GM18517 (cell line): ENCODE measurements at regions not wholly inside any gene's neighbourhood (a gene's known extent, or its start where the extent isn't known, plus 50 kb on each side); places are given as distances from the start of the nearest gene placed in this dataset.
"Not testable (repeated sequence)": the region's sequence is repeated elsewhere in the genome, so short reads cannot be mapped to it uniquely, and the experiment has no call there.

Experiments
- ATAC-seq: cut with Tn5 transposase; IDR thresholded peaks from one replicate; pipeline ENCODE4 v1.9.1; 2021; ENCODE audit warnings: mild to moderate bottlenecking, moderate library complexity; ENCODE audit not compliant: unreplicated experiment

DNA sequence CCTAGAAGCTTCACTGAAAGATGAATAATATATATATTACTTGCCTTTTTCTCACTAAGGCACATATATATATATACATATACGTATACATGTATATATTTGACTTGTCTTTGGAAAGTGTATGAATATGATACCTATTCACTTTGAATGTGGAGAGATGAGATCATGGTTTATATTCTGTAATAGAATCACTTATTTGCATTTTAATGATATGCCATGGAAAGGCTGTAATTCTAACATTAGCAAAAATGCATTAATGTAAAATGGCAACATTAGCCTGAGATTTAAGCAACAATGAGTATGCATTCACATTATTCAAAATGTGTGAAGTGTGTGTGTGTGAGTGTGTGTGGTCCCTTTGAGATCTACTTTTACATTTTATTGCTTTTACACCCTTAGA, 54.5 kb upstream of the PRKD1 start:
- no peak for ATAC-seq

DNA sequence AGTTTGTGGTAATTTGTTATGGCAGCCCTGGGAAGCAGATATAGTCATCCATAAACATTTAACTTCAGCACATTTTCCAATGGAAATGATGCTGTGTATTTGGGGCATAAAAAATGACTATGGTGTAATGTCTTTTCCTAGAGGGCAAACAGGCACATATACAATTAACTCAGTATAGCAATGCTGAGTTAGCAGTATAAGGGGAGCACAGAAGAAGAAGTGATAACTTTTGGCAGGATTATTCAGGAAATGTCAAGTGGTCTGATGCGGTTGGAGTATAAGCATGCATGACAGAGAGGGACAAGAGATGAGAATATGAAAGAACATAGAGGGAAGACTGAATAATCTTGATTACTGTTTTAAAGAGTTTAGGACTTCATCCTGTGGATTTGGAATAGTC, 55.3 kb upstream of the PRKD1 start:
- ATAC-seq, result no peak

DNA sequence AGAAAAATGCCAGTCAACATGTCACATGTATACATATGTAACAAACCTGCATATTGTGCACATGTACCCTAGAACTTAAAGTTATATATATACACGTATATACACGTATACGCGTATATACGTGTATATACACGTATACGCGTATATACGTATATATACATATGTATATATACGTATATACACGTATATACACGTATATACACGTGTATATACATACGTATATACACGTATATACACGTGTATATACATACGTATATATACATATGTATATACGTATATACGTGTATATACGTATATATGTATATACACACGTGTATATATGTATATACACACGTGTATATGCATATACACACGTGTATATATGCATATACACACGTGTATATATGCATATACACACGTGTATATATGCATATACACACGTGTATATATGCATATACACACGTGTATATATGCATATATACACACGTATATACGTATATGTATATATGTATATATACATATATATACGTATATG, 62.8 kb upstream of the PRKD1 start:
- not testable (repeated sequence) for ATAC-seq

DNA sequence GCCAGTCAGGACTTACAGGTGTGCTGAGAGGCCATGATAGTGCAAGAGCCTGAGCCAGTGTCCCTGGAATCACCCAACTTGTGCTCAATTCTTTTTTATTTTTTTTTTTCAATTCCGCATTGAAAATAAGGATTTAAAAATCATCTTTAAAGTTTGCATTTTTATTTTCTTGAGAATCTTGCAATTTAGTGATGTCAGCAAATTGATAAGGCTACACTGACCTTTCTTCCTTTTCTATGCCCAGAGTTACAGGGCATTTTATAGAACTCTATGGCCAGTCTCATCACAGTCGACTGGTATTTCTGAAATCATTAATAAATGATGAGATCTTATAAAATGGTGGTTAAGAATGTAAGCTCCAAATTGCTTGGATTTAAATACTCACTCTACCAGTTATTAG, 63.3 kb upstream of the PRKD1 start:
- no peak for ATAC-seq

DNA sequence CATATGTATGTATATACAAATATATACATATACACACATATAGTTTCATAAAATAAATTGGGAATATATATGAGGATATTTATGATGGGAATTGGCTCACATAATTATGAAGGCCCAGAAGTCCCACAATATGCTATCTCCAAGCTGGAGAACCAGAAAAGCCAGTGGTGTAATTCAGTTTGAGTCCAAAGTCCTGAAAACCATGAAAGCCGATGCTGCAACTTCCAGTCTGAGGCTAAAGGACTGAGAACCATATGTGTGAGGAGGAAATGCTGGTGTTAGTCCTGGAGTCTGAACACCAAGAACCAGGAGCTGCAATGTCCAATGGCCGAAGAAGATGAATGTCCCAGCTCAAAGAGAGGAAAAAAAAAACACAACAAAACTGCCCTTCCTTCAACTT, 65.5 kb upstream of the PRKD1 start:
- no peak for ATAC-seq

DNA sequence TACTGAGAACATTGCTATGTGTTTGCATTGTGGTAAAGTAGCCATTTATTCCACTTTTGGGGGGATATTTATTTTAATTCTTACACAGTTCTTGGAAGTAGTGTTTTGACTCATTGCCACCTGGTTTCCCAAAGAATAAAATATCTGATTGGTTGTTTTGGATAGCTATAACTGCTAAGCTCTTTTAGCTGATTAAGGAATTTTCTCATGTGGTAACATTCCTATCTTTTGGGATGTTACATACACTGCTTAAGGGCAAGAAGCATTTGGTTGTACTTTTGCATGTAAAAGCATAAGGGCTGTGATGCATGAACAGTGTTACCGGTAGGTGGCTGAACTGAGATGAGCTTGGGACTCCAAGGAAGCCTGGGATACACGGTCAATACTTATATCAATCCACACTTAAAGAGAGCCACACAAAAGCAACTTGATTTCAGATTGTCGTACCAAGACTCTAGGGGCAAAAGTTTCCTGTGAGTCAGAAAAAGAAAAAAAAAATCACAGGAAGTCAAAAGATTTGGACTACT, 71.4 kb upstream of the PRKD1 start:
- ATAC-seq, result no peak

DNA sequence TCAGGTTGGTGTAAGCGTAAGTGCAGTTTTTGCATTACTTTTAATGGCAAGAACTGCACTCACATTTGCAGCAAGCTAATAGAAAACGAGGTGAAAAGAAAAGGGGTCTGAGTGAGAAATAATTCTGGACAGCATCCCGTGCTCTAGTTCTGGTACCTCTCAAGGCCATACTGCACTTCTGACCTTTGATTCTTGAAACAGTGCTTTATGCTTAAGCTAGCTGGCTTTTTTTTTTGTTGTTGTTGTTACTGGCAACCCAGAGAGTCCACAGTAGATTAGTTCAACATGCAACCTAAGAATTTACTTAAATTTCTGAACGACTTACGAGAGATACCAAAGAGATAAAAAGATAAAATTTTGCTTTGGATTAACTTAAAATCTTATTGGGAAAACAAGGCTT, 75.2 kb upstream of the PRKD1 start:
- ATAC-seq, result no peak

DNA sequence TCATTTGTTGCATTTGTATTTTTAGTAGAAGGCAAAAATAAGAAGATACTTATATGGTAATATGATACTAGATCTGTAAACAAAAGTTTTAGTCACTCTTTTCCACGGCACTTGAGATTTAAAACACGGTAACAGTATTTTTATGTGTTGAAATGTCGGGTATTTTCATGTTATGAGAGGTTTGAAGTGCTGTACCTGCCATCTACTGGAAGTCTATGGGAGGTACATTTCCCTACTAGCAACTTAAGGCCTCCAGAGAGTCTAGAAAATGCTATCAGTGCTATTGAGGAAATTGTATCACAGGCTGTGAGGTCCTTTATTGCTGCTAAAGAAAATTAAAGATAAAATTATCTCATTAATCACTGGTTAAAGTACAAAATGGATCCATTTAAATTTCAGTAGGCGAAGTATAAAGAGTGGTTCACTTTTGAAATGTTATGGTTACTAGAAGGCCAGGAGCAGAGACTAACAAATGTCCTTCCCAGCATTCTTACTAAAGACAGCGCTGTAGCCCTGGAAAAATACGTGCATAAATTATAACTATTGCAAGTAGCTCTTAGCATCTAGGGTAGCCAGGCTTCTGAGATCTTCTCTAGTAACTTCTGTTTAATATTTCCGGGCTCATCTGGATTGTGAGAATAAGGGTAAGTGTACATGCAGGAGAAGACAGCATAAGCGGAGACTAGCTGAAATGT, 77.6 kb upstream of the PRKD1 start:
- ATAC-seq, result no peak

DNA sequence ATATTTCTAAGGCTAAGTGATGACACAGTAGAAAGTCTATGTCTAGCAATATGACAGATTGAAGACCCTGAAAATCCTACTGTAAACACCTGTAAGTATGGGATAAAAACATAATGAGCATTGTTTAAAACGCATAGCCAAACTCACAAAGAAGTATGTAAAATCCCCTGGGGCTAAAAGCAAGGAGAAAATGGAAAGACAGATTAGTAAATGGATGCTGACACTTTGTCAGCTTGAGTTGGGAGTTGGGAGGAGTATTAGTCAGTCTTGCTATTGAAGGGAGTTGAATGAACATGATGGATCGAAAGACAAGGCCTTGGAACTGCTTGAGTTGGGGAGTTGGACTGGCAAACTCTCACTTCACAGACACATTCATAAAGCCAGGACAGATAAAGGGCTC, 79.0 kb upstream of the PRKD1 start:
- ATAC-seq, result no peak

DNA sequence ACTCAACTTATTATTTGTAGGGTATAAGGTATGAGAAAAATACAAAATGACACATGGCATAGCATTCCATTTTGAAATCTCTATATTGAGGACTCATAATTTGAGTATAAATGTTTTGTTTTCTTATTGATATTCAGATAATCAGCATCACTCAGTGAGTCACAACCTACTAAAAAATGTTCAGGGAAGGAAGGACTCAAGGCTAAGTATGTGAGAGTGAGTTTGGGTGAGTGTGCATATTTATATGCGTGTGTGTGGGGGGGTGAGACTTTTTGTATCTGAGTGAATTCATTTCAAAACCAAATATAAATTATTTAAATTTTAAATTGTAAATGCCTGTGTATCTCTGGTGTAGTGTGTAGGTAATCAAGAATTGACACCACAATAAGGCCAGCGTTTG, 87.8 kb upstream of the PRKD1 start:
- ATAC-seq, result no peak

DNA sequence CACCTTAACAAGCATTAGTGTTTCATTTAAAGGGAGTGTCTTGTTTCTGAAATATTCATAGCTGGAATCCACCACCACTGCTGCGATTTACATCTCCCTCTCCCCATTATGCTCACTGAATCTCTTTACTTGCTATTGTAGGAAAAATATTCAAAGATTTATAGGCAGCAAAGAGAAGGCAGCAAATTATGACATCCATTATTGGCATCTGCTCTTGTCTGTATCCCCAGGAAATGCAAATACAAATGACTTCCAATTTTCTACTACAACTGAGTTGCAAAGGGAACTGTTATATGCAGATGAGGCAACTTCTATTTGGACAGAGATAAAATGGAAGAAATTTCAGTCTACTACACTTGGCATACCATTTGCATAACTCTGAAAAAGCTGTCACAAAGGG, 88.4 kb upstream of the PRKD1 start:
- ATAC-seq, result no peak

DNA sequence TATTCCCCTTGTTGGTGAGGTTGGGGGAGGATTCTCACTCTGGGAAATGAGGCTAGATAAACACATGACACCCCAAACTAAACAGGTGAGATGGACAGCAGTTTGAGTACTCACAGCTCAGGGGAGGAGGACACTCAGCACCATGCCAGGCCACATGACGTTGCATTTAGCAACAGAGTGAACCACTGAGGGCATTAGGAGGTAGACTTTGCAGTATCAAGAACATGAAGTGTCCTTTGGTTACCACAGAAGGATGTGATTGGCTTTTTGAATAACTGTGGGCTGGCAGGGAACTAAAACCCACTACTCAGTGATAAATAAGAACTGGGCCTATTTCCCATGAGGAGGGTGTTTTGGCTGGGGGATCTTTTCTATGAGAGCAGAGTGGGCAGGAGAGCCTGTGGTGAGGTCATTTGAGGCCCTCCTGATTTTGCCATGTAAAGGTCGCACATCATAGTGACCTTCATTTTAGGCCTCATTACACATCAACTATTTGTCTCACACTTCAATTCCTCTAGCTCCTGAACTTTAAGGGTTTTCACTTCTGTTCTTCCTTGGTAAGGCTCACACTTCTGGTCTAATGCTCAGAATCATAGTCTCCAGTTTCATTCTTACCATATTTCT, 89.8 kb upstream of the PRKD1 start:
- ATAC-seq, result no peak

DNA sequence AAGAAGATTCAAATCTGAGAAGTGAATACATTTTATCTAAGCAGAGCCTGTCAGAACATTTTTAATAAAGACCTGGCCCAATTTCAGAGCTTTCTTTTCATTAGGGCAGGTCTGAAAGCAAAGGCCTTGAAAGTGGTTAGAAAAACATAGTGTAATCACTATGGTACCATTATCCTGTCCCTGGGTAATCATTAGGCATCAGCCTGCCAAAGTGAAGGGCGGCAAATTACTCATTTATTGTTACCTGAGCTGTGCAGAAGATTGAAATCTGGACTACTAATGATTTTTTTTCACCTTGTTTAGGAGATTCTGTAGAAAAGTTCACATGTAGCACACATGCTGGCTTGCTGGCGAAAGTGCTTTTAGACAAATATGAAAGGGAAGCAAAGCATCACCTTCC, 92.6 kb upstream of the PRKD1 start:
- no peak for ATAC-seq

DNA sequence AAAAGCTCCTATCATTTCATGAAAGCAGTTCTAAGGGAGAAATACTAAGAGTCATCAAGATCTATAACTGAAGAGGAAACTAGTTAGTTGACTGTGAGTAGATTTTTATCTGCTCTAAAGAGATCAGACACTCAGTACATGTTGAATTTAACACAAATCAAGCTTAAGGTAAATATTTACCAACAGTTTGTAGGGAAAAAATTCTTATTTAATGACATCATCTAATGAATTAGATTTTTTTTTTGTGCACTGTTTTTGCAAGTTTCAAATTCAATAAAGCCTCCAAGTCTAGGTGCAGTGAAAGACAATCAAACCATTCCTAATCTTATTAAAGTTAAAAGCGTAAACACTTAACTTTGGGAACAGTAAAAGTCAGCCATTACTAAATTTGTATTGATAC, 93.0 kb upstream of the PRKD1 start:
- no peak for ATAC-seq

DNA sequence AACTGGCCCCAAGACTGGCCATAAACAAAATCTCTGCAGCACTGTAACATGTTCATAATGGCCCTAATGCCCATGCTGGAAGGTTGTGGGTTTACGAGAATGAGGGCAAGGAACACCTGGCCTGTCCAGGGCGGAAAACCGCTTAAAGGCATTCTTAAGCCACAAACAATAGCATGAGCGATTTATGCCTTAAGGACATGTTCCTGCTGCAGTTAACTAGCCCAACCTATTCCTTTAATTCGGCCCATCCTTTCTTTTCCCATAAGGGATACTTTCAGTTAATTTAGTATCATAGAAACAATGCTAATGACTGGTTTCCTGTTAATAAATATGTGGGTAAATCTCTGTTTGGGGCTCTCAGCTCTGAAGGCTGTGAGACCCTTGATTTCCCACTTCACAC, 95.7 kb upstream of the PRKD1 start:
- not testable (repeated sequence) for ATAC-seq

DNA sequence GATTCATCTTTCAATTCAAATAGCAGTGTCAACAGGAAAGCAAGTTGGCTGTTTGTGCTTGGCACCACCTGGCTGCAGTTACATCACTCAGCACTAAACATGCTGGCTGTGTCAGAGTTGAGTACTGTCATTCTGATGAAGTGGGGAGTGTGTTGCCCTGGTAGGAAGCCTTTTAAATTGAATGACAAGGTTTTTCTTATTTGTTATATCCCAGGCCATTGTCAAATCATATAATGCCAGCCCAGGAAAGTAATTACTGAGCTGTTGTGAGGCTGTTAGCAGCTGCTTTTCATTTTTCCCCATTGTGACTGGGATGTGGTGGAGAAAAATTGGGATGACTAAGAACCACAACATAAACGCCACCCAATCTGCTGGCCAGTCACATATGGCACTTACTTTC, 106.5 kb upstream of the PRKD1 start:
- ATAC-seq, result no peak

DNA sequence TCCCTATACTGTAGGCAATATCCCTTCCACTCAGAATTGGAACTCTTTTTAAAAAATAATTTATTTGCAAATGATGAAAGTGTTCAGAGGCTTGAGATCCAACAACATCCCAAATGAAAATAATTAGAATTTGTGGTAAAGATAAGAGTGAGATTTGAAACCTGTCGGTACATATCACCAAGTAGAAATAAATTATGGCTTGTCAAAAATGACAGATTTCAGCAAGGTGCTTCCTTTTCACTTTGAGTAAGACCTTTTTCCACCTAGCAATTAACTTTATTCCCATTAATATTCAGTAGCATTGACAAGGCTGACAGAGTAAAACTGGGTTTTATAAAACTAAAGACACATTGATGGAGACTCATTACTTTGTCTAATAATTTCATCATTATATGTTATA, 107.7 kb upstream of the PRKD1 start:
- ATAC-seq, result no peak

DNA sequence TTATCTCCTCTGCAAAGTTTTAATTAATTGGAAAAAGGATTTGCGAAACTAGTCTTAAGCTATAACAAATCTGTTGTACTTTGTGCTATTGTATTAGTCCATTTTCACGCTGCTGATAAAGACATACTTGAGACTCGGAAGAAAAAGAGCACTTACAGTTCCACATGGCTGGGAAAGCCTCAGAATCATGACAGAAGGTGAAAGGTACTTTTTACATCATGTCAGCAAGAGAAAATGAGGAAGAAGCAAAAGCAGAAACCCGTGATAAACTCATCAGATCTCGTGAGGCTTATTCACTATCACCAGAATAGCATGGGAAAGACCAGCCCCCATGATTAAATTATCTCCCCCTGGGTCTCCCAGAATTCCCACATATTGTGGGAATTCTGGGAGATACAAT, 118.1 kb upstream of the PRKD1 start:
- ATAC-seq, result no peak

DNA sequence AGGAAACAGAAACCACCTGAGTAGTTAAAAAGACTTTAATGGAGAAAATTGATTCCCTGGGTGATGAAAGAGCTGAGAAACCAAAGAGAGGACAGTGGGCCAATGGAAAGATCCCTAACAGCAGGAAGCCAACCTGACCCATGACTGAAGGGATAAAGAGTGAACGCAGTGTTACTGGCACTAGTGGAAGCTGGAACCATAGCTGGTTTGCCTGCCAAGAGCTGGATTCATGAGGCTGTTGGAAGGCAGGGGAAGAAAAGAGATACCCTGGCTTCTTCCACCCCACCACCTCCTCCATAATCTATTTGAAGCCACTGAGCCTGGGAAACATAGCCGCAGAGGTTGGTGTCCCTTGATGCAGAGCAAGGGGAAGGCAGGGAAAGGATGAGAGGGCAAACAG, 125.5 kb upstream of the PRKD1 start:
- no peak for ATAC-seq

DNA sequence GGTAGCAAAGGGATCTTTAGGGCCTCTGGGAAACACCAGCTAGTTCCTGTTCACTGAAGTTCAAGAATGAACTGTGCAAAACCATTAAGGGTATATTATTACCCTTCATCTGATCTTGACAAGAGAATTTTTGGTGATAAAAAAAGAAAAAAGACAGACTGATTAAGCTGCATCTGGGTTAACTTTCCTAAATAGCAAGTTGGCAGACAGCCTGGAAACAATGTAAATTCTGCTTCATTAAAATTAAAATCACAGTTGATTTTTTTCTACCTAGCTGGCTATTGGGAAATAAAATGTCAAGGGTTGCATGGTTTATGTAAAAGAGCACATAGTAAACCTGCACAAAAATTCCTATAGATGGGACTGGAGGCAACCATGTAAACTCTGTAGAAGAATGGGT, 126.6 kb upstream of the PRKD1 start:
- ATAC-seq, result no peak

DNA sequence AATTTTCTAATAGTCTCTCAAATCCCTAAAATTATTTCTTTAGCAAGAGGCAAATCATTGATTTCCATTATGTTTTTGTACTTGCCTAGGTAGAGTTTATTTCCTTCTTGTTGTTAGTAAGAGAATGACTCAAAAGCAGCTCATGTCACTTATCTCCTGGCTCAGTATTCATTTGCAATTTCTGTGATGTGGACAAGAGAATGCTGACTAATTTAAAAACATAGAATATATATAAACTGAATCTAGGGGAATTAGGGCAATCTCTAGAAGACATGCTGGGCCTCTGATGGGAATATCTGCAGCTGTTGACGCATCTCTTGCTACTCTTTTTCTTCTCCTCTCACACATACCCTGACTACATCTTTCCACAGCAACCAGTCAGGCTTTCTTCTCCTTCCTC, 130.8 kb upstream of the PRKD1 start:
- no peak for ATAC-seq

DNA sequence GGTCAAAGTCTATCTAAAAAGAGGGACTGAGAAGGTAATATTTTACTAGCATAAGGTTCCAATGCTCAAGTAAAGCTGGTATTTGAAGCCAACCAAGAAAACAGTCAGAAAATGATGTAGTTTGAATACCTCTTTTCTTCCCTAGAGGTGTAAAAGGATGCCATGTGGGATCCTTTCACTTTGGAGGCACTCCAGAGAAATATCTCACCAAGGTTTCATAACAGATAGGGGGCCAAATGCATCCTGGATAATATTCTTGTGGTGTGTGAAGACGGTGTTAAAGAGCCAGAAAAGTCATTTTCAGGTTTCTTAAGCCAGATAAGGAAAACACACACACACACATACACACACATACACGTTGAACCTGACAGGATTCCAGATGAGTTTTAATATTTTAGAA, 136.1 kb upstream of the PRKD1 start:
- ATAC-seq, result no peak

DNA sequence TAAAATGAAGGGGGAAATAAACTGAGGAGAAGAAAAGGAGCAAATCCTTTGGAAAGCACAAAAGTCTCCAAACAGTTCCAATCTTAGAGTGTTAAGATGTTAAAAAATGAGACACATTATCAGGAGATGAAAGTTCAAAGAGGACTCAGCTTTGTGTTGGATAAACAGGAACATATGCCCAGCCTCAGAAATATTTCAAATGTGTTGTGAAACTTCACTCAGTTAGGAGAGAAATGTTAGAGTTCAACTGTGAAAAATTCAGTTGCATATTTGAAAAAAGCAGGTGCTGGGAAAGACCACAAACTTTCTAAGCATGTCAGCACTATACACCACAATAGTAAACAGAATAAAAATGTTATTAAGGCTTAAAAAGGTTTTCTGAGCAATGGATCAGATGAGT, 136.8 kb upstream of the PRKD1 start:
- no peak for ATAC-seq
